HG02943 (cell line): ENCODE measurements at regions not wholly inside any gene's neighbourhood (a gene's known extent, or its start where the extent isn't known, plus 50 kb on each side); places are given as distances from the start of the nearest gene placed in this dataset.

Experiments used
- ATAC-seq: cut with Tn5 transposase; IDR thresholded peaks from one replicate; pipeline ENCODE4 v1.9.1; 2021; ENCODE audit warnings: mild to moderate bottlenecking, low read depth, moderate library complexity; ENCODE audit not compliant: unreplicated experiment

- no peak for ATAC-seq
These were observed 91.0 kb downstream of the MRPL36 start for GRCh38 chr5:1708592-1709141.

GRCh38 chr5:1707467-1707866, 92.2 kb downstream of the MRPL36 start:
- no peak for ATAC-seq

- ATAC-seq: no peak
These were observed 93.2 kb downstream of the MRPL36 start for GRCh38 chr5:1706428-1706827.

- ATAC-seq: no peak
These were observed 93.6 kb downstream of the MRPL36 start for GRCh38 chr5:1706021-1706420.

- ATAC-seq: no peak
These were observed 95.0 kb downstream of the MRPL36 start for GRCh38 chr5:1704676-1705075.

- no peak for ATAC-seq
These were observed 95.4 kb downstream of the MRPL36 start for GRCh38 chr5:1704266-1704665.

GRCh38 chr5:1703352-1704050, 96.1 kb downstream of the MRPL36 start:
- ATAC-seq: no peak

- no peak for ATAC-seq
These were observed 97.3 kb downstream of the MRPL36 start for GRCh38 chr5:1702318-1702717.

- ATAC-seq: no peak
These were observed 97.8 kb downstream of the MRPL36 start for GRCh38 chr5:1701884-1702283.

GRCh38 chr5:1701216-1701864, 98.3 kb downstream of the MRPL36 start:
- ATAC-seq: no peak

- no peak for ATAC-seq
These were observed 100.2 kb downstream of the MRPL36 start for GRCh38 chr5:1699394-1699793.

- no peak for ATAC-seq
These were observed 100.9 kb downstream of the MRPL36 start for GRCh38 chr5:1698589-1699316.

- no peak for ATAC-seq
These were observed 107.3 kb downstream of the MRPL36 start for GRCh38 chr5:1692381-1692780.

GRCh38 chr5:1687301-1687970, 112.2 kb downstream of the MRPL36 start:
- no peak for ATAC-seq

GRCh38 chr5:1686016-1686802, 113.4 kb downstream of the MRPL36 start:
- no peak for ATAC-seq

GRCh38 chr5:1685066-1685465, 114.6 kb downstream of the MRPL36 start:
- no peak for ATAC-seq

GRCh38 chr5:1681955-1682354, 117.7 kb downstream of the MRPL36 start:
- ATAC-seq: no peak

GRCh38 chr5:1673042-1673677, 126.5 kb downstream of the MRPL36 start:
- ATAC-seq: no peak

GRCh38 chr5:1672396-1672795, 127.2 kb downstream of the MRPL36 start:
- ATAC-seq: no peak

- ATAC-seq: no peak
These were observed 128.3 kb downstream of the MRPL36 start for GRCh38 chr5:1671351-1671750.
